ENCODE measurements at regions not wholly inside any gene's neighbourhood (a gene's known extent, or its start where the extent isn't known, plus 50 kb on each side); places are given as distances from the start of the nearest gene placed in this dataset.

DNA sequence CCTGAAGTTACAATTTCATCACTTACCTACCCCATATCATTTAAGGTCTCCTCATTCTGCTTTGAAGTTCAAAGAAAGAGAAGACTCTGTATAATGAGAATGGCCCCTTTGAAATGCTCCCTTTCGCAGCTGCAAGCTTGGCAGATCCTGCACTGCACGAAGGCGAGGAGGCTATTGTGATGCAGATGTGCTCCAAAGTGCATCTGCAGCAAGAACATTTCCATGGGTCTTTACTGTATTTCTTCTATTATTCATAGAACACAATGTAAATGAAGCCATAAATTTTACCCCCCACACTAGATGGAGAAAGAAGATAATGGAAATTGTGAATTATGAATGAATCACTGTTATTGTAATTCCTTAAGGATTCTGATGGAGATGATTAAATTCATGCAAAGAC lies 178.7 kb downstream of the CHD9NB start:
- peaks cover 26% of the 10 kb centered on the region for H3K4me1 Mint-ChIP-seq
- no peak for DNase-seq (ENCODE audit: low read depth, low spot score)
- H3K4me3 Mint-ChIP-seq, result no peak overlapping the region
- H3K9me3 Mint-ChIP-seq, result peaks cover under 1% of the 10 kb centered on the region
- no peaks in the 10 kb centered on the region for H3K27me3 Mint-ChIP-seq (ENCODE audit: low read depth)
- peaks cover 2% of the 10 kb centered on the region for H3K36me3 Mint-ChIP-seq (ENCODE audit: low read depth)
- TF ChIP-seq, protein P1, sequence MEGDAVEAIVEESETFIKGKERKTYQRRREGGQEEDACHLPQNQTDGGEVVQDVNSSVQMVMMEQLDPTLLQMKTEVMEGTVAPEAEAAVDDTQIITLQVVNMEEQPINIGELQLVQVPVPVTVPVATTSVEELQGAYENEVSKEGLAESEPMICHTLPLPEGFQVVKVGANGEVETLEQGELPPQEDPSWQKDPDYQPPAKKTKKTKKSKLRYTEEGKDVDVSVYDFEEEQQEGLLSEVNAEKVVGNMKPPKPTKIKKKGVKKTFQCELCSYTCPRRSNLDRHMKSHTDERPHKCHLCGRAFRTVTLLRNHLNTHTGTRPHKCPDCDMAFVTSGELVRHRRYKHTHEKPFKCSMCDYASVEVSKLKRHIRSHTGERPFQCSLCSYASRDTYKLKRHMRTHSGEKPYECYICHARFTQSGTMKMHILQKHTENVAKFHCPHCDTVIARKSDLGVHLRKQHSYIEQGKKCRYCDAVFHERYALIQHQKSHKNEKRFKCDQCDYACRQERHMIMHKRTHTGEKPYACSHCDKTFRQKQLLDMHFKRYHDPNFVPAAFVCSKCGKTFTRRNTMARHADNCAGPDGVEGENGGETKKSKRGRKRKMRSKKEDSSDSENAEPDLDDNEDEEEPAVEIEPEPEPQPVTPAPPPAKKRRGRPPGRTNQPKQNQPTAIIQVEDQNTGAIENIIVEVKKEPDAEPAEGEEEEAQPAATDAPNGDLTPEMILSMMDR (conservative IDR thresholded peaks at IDR 0.05), result no peak
- no peak overlapping the region for H3K27ac Mint-ChIP-seq (ENCODE audit: unreplicated experiment)

GRCh38 chr16:52872731-52873130 lies 180.0 kb downstream of the CHD9NB start:
- peaks cover 4% of the 10 kb centered on the region for H3K9me3 Mint-ChIP-seq
- TF ChIP-seq, protein P1 (conservative IDR thresholded peaks at IDR 0.05), result no peak
- no peak for DNase-seq (ENCODE audit: low read depth, low spot score)
- no peaks in the 10 kb centered on the region for H3K27me3 Mint-ChIP-seq (ENCODE audit: low read depth)
- no peak overlapping the region for H3K4me3 Mint-ChIP-seq
- H3K4me1 Mint-ChIP-seq, result peaks cover 26% of the 10 kb centered on the region
- H3K36me3 Mint-ChIP-seq (ENCODE audit: low read depth), result peaks cover 4% of the 10 kb centered on the region
- peak overlapping the region; percentile 28 for H3K27ac Mint-ChIP-seq (ENCODE audit: unreplicated experiment)

DNA sequence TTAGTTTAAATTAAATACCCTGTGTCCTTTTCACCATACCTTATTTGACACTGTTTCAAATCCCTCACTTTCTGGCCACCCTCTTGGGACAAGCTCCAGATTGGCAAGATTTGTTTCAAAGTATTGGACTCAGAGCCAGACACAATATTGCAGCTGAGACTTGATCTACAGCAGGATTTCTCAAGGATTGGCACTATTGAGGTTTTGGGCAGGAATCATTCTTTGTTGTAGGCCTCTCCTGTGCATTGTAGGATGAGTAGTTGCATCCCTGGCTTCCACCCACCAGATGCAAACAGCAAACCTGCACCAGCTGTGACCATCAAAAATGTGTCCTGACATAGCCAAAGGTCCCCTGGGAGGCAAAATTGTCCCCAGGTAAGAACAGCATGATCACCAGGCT lies 181.2 kb downstream of the CHD9NB start:
- Mint-ChIP-seq H3K36me3 (ENCODE audit: low read depth) (peaks cover 4% of the 10 kb centered on the region), H3K4me3 (no peak overlapping the region), H3K27ac (ENCODE audit: unreplicated experiment) (no peak overlapping the region), H3K4me1 (peaks cover 26% of the 10 kb centered on the region), H3K9me3 (peaks cover 4% of the 10 kb centered on the region), H3K27me3 (ENCODE audit: low read depth) (no peaks in the 10 kb centered on the region)
- no peak for DNase-seq (ENCODE audit: low read depth, low spot score)
- TF ChIP-seq, protein P1 (conservative IDR thresholded peaks at IDR 0.05), result no peak

GRCh38 chr16:52869243-52869642 lies 183.5 kb downstream of the CHD9NB start:
- TF ChIP-seq, protein P1 (conservative IDR thresholded peaks at IDR 0.05), result no peak
- H3K9me3 Mint-ChIP-seq, result peaks cover 4% of the 10 kb centered on the region
- no peak for DNase-seq (ENCODE audit: low read depth, low spot score)
- H3K36me3 Mint-ChIP-seq (ENCODE audit: low read depth), result peaks cover 4% of the 10 kb centered on the region
- H3K27me3 Mint-ChIP-seq (ENCODE audit: low read depth), result no peaks in the 10 kb centered on the region
- peaks cover 22% of the 10 kb centered on the region for H3K4me1 Mint-ChIP-seq
- H3K27ac Mint-ChIP-seq (ENCODE audit: unreplicated experiment), result no peak overlapping the region
- H3K4me3 Mint-ChIP-seq, result no peak overlapping the region

- no peak overlapping the region for H3K27ac Mint-ChIP-seq (ENCODE audit: unreplicated experiment)
- H3K27me3 Mint-ChIP-seq (ENCODE audit: low read depth), result no peaks in the 10 kb centered on the region
- H3K4me3 Mint-ChIP-seq, result no peak overlapping the region
- peaks cover 8% of the 10 kb centered on the region for H3K4me1 Mint-ChIP-seq
- TF ChIP-seq, protein P1 (conservative IDR thresholded peaks at IDR 0.05), result no peak
- H3K9me3 Mint-ChIP-seq, result no peaks in the 10 kb centered on the region
- no peak for DNase-seq (ENCODE audit: low read depth, low spot score)
- H3K36me3 Mint-ChIP-seq (ENCODE audit: low read depth), result no peaks in the 10 kb centered on the region
These were observed 189.7 kb downstream of the CHD9NB start for GRCh38 chr16:52863000-52863399.

DNA sequence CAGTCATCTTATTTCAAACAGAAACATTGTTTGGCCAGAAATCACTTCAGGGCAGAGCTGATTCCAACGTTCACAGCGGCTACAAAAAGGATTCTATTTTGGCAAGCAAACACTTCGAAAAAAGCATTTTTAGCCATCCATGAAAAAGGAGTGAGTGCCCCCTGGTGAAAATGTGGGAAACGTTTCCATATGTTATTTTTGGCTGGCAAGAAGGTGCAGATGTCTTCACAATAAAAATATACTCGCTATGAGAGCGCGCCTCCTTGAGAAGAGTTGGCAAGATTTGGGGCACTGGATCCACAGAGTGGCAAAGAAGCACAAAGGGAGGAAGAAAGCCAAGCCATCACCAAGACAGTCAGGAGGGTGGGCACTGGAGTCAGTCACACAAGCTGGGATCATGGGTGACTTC lies 191.1 kb downstream of the CHD9NB start:
- H3K27me3 Mint-ChIP-seq (ENCODE audit: low read depth), result no peaks in the 10 kb centered on the region
- H3K4me3 Mint-ChIP-seq, result no peak overlapping the region
- DNase-seq (ENCODE audit: low read depth, low spot score), result peak; percentile 35
- TF ChIP-seq, protein P1 (conservative IDR thresholded peaks at IDR 0.05), result peak; percentile 72
- H3K36me3 Mint-ChIP-seq (ENCODE audit: low read depth), result no peaks in the 10 kb centered on the region
- no peak overlapping the region for H3K27ac Mint-ChIP-seq (ENCODE audit: unreplicated experiment)
- H3K9me3 Mint-ChIP-seq, result no peaks in the 10 kb centered on the region
- H3K4me1 Mint-ChIP-seq, result peaks cover 8% of the 10 kb centered on the region
